Gastrocnemius medialis (tissue), 4 donors: ENCODE measurements at regions not wholly inside any gene's neighbourhood (a gene's known extent, or its start where the extent isn't known, plus 50 kb on each side); places are given as distances from the start of the nearest gene placed in this dataset.

ENCODE experiments used
- POLR2A ChIP-seq, 2 donors: fragments of 450-650 bp; IDR thresholded peaks; one replicate each; pipeline ENCODE4 v1.6.1; 2017; ENCODE audit warnings: antibody characterized with exemption in 2 of 2, mild to moderate bottlenecking in 2 of 2, moderate library complexity in 2 of 2
- TF ChIP-seq, protein P1 (sequence below), 5 experiments: fragments of 450-650 bp in 3 of 5; fragments of 200-600 bp in 2 of 5; sonication (generic) in 2 of 5; IDR thresholded peaks in 4 of 5; conservative IDR thresholded peaks in 1 of 5; 1 replicate in 4 of 5; 2 replicates in 1 of 5; pipeline ENCODE4 v1.5.1; 2016 to 2019; ENCODE audit warnings: antibody characterized with exemption in 5 of 5, mild to moderate bottlenecking in 3 of 5, moderate library complexity in 3 of 5

- TF ChIP-seq, protein P1, sequence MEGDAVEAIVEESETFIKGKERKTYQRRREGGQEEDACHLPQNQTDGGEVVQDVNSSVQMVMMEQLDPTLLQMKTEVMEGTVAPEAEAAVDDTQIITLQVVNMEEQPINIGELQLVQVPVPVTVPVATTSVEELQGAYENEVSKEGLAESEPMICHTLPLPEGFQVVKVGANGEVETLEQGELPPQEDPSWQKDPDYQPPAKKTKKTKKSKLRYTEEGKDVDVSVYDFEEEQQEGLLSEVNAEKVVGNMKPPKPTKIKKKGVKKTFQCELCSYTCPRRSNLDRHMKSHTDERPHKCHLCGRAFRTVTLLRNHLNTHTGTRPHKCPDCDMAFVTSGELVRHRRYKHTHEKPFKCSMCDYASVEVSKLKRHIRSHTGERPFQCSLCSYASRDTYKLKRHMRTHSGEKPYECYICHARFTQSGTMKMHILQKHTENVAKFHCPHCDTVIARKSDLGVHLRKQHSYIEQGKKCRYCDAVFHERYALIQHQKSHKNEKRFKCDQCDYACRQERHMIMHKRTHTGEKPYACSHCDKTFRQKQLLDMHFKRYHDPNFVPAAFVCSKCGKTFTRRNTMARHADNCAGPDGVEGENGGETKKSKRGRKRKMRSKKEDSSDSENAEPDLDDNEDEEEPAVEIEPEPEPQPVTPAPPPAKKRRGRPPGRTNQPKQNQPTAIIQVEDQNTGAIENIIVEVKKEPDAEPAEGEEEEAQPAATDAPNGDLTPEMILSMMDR (IDR thresholded peaks at IDR 0.05 in 4 of 5, conservative IDR thresholded peaks at IDR 0.05 in 1 of 5), result no peak
- no peak for TF ChIP-seq POLR2A (IDR thresholded peaks at IDR 0.05)
Measured at GRCh38 chr11:70607561-70607960, 209.2 kb downstream of the CTTN start.
